Osteocyte (in vitro differentiated cells): ENCODE measurements at regions not wholly inside any gene's neighbourhood (a gene's known extent, or its start where the extent isn't known, plus 50 kb on each side); places are given as distances from the start of the nearest gene placed in this dataset.

Experiments
- DNase-seq: peaks from one replicate; pipeline ENCODE4 v3.0.0; 2021; ENCODE audit warnings: mixed read lengths; ENCODE audit not compliant: unreplicated experiment; ENCODE audit errors: extremely low spot score
- H3K27ac Mint-ChIP-seq: one replicate; pipeline ENCODE4 v1.8.0; 2021; ENCODE audit warnings: mild to moderate bottlenecking, mixed read lengths; ENCODE audit not compliant: unreplicated experiment
- H3K27me3 Mint-ChIP-seq: one replicate; pipeline ENCODE4 v1.8.0; 2021; ENCODE audit warnings: mixed read lengths; ENCODE audit not compliant: unreplicated experiment
- H3K36me3 Mint-ChIP-seq: one replicate; pipeline ENCODE4 v1.8.0; 2021; ENCODE audit warnings: mixed read lengths; ENCODE audit not compliant: unreplicated experiment
- H3K4me1 Mint-ChIP-seq: one replicate; pipeline ENCODE4 v1.8.0; 2021; ENCODE audit warnings: mixed read lengths; ENCODE audit not compliant: unreplicated experiment
- H3K4me3 Mint-ChIP-seq: one replicate; pipeline ENCODE4 v1.8.0; 2021; ENCODE audit warnings: mild to moderate bottlenecking, moderate library complexity, mixed read lengths; ENCODE audit not compliant: unreplicated experiment
- H3K9me3 Mint-ChIP-seq: one replicate; pipeline ENCODE4 v1.8.0; 2021; ENCODE audit warnings: mixed read lengths; ENCODE audit not compliant: unreplicated experiment
- CTCF ChIP-seq: fragments of 200-600 bp; sonication (generic); IDR thresholded peaks from 2 replicates; pipeline ENCODE4 v1.5.0; 2021; ENCODE audit warnings: antibody characterized with exemption, mild to moderate bottlenecking, moderate library complexity

GRCh38 chr1:87702455-87702854 is 373.8 kb downstream of the LMO4 start:
- no peaks in the 10 kb centered on the region for H3K27me3 Mint-ChIP-seq
- H3K36me3 Mint-ChIP-seq, result no peaks in the 10 kb centered on the region
- no peak for DNase-seq
- peaks cover 17% of the 10 kb centered on the region for H3K9me3 Mint-ChIP-seq
- peaks cover 3% of the 10 kb centered on the region for H3K4me1 Mint-ChIP-seq
- H3K27ac Mint-ChIP-seq, result no peak overlapping the region
- no peak for TF ChIP-seq CTCF
- no peak overlapping the region for H3K4me3 Mint-ChIP-seq

GRCh38 chr1:87705233-87705632 is 376.6 kb downstream of the LMO4 start:
- H3K27me3 Mint-ChIP-seq, result no peaks in the 10 kb centered on the region
- no peak for TF ChIP-seq CTCF
- no peaks in the 10 kb centered on the region for H3K36me3 Mint-ChIP-seq
- DNase-seq, result no peak
- H3K27ac Mint-ChIP-seq, result no peak overlapping the region
- H3K4me3 Mint-ChIP-seq, result no peak overlapping the region
- H3K9me3 Mint-ChIP-seq, result peaks cover 12% of the 10 kb centered on the region
- peaks cover 3% of the 10 kb centered on the region for H3K4me1 Mint-ChIP-seq

GRCh38 chr1:87706203-87706602 is 377.5 kb downstream of the LMO4 start:
- no peak for TF ChIP-seq CTCF
- Mint-ChIP-seq H3K36me3 (no peaks in the 10 kb centered on the region), H3K27me3 (no peaks in the 10 kb centered on the region), H3K27ac (no peak overlapping the region), H3K4me3 (no peak overlapping the region), H3K4me1 (peaks cover 3% of the 10 kb centered on the region), H3K9me3 (peaks cover 7% of the 10 kb centered on the region)
- DNase-seq, result no peak

GRCh38 chr1:87706779-87707228 is 378.1 kb downstream of the LMO4 start:
- DNase-seq, result no peak
- no peaks in the 10 kb centered on the region for H3K27me3 Mint-ChIP-seq
- peaks cover 3% of the 10 kb centered on the region for H3K4me1 Mint-ChIP-seq
- TF ChIP-seq CTCF, result no peak
- H3K36me3 Mint-ChIP-seq, result no peaks in the 10 kb centered on the region
- no peak overlapping the region for H3K27ac Mint-ChIP-seq
- H3K4me3 Mint-ChIP-seq, result no peak overlapping the region
- peaks cover 6% of the 10 kb centered on the region for H3K9me3 Mint-ChIP-seq

- no peak for DNase-seq
- H3K4me3 Mint-ChIP-seq, result no peak overlapping the region
- no peaks in the 10 kb centered on the region for H3K36me3 Mint-ChIP-seq
- peaks cover 3% of the 10 kb centered on the region for H3K9me3 Mint-ChIP-seq
- no peak for TF ChIP-seq CTCF
- no peak overlapping the region for H3K27ac Mint-ChIP-seq
- H3K27me3 Mint-ChIP-seq, result no peaks in the 10 kb centered on the region
- peaks cover 3% of the 10 kb centered on the region for H3K4me1 Mint-ChIP-seq
These were observed 378.7 kb downstream of the LMO4 start for GRCh38 chr1:87707411-87707810.
